ENCODE measurements at regions not wholly inside any gene's neighbourhood (a gene's known extent, or its start where the extent isn't known, plus 50 kb on each side); places are given as distances from the start of the nearest gene placed in this dataset.

- Histone ChIP-seq H3K27ac (ENCODE audit: insufficient read depth, low read length) (no peak overlapping the region), H3K4ac (ENCODE audit: low read depth, low read length) (no peak overlapping the region), H3K36me3 (ENCODE audit: control insufficient read depth, insufficient read depth, low read length) (no peaks in the 10 kb centered on the region), H2AK9ac (replicated peaks; ENCODE audit: low read depth, low read length, poor library complexity) (no peak overlapping the region), H2BK5ac (ENCODE audit: low read depth, low read length, poor library complexity, severe bottlenecking) (no peak overlapping the region), H3K4me3 (ENCODE audit: insufficient read depth, low read depth, low read length) (no peak overlapping the region), H3K79me1 (ENCODE audit: low read depth in 1 of 2, low read length in 2 of 2) (no peaks in the 10 kb centered on the region), H3K56ac (ENCODE audit: extremely low read depth, insufficient read depth, low read length) (no peak overlapping the region), H3K4me2 (ENCODE audit: low read depth, low read length) (no peak overlapping the region), H3K14ac (replicated peaks; ENCODE audit: low read depth, low read length) (no peak overlapping the region), H4K20me1 (ENCODE audit: insufficient read depth, low read length) (no peaks in the 10 kb centered on the region), H4K5ac (ENCODE audit: low read depth, low read length) (no peak overlapping the region), H3K4me1 (ENCODE audit: control insufficient read depth, insufficient read depth, low read length) (no peaks in the 10 kb centered on the region), H2AK5ac (ENCODE audit: low read depth, low read length) (no peak overlapping the region), H4K8ac (ENCODE audit: low read depth in 2 of 2, low read length in 2 of 2) (no peak overlapping the region), H3K9me3 (ENCODE audit: control insufficient read depth, insufficient read depth, low read length) (peaks cover 3% of the 10 kb centered on the region; the same call in 1 of the 2 replicates), H3K9ac (ENCODE audit: low read depth, low read length) (no peak overlapping the region), H3K9me1 (ENCODE audit: insufficient read depth, low read length) (no peaks in the 10 kb centered on the region), H2BK20ac (ENCODE audit: low read depth, low read length) (no peak overlapping the region), H2AFZ (replicated peaks; ENCODE audit: low read length, poor library complexity) (no peak overlapping the region), H4K91ac (ENCODE audit: insufficient read depth, low read depth, low read length) (no peak overlapping the region), H2BK15ac (ENCODE audit: low read depth, low read length) (no peak overlapping the region), H2BK120ac (ENCODE audit: low read depth, low read length) (no peak overlapping the region), H3K27me3 (ENCODE audit: control insufficient read depth, insufficient read depth, low read length) (no peaks in the 10 kb centered on the region), H3K23ac (ENCODE audit: low read depth, low read length) (no peak overlapping the region), H3K18ac (ENCODE audit: low read depth, low read length) (no peak overlapping the region)
- ATAC-seq (ENCODE audit: low read depth): no peak
- in situ Hi-C loops (cut with MboI; ENCODE audit: low sequenced_read_pairs): no loop called here
- ChIA-PET POLR2A (ENCODE audit: unreplicated experiment) (no interaction called here), CTCF (interaction anchor here (0.7 kb wide), 1 partner anchor 235 kb away, joined by 3 read pairs; no protein-coding TSS in a partner anchor)
- intact Hi-C loops (cut with micrococcal nuclease): no loop called here
- TF ChIP-seq POLR2A (IDR thresholded peaks at IDR 0.05; ENCODE audit: low read depth, low read length) (no peak), BHLHE40 (IDR thresholded peaks at IDR 0.05; ENCODE audit: low read depth, low read length) (no peak)
- BruUV-seq (replicated peaks): no TSS peak
- DNase-seq: no peak
- no CpG with 5 or more reads among the region's 1 CpG for WGBS, 2 experiments (ENCODE audit: extremely low coverage in 2 of 2, insufficient read length in 1 of 2)
- dilution Hi-C loops (cut with HindIII; ENCODE audit: low sequenced_read_pairs, unreplicated experiment): no loop called here
Observed at GRCh38 chr17:34095106-34095505, 160.0 kb upstream of the CCL2 start.

All from IMR-90 (cell line).